ENCODE measurements at regions not wholly inside any gene's neighbourhood (a gene's known extent, or its start where the extent isn't known, plus 50 kb on each side); places are given as distances from the start of the nearest gene placed in this dataset.

GRCh38 chr18:24817587-24818371 lies 357.3 kb downstream of the HRH4 start:
- DNase-seq (ENCODE audit: insufficient read length, low spot score), result no peak
- FAIRE-seq, result no peak

GRCh38 chr18:24818441-24818840 lies 358.0 kb downstream of the HRH4 start:
- FAIRE-seq (no peak), DNase-seq (ENCODE audit: insufficient read length, low spot score) (no peak)

GRCh38 chr18:24819141-24819890 lies 358.9 kb downstream of the HRH4 start:
- no peak for DNase-seq (ENCODE audit: insufficient read length, low spot score)
- no peak for FAIRE-seq

- no peak for FAIRE-seq
- DNase-seq (ENCODE audit: insufficient read length, low spot score), result no peak
Observed at GRCh38 chr18:24825397-24825796, 365.0 kb downstream of the HRH4 start.

- DNase-seq (ENCODE audit: insufficient read length, low spot score) (no peak), FAIRE-seq (no peak)
Observed at GRCh38 chr18:24826605-24827004, 366.2 kb downstream of the HRH4 start.

GRCh38 chr18:24827501-24827900 lies 367.1 kb downstream of the HRH4 start:
- DNase-seq (ENCODE audit: insufficient read length, low spot score) (no peak), FAIRE-seq (no peak)

GRCh38 chr18:24831081-24831480 lies 370.6 kb downstream of the HRH4 start:
- no peak for FAIRE-seq
- no peak for DNase-seq (ENCODE audit: insufficient read length, low spot score)

- FAIRE-seq (no peak), DNase-seq (ENCODE audit: insufficient read length, low spot score) (no peak)
Observed at GRCh38 chr18:24831871-24832665, 371.6 kb downstream of the HRH4 start.

GRCh38 chr18:24835751-24836150 lies 375.3 kb downstream of the HRH4 start:
- no peak for DNase-seq (ENCODE audit: insufficient read length, low spot score)
- no peak for FAIRE-seq

GRCh38 chr18:24837066-24837465 lies 376.6 kb downstream of the HRH4 start:
- no peak for FAIRE-seq

GRCh38 chr18:24840051-24840450 lies 379.6 kb downstream of the HRH4 start:
- FAIRE-seq, result no peak

More at GRCh38 chr18:24837066-24837465, 376.6 kb downstream of the HRH4 start:
- DNase-seq (ENCODE audit: insufficient read length, low spot score), result no peak

GRCh38 chr18:24840640-24841039 lies 380.2 kb downstream of the HRH4 start:
- peak; percentile 55 for FAIRE-seq
- no peak for DNase-seq (ENCODE audit: insufficient read length, low spot score)

More at GRCh38 chr18:24840051-24840450, 379.6 kb downstream of the HRH4 start:
- no peak for DNase-seq (ENCODE audit: insufficient read length, low spot score)

GRCh38 chr18:24841536-24841935 lies 381.1 kb downstream of the HRH4 start:
- FAIRE-seq, result no peak
- DNase-seq (ENCODE audit: insufficient read length, low spot score), result no peak

- DNase-seq (ENCODE audit: insufficient read length, low spot score) (no peak), FAIRE-seq (no peak)
Observed at GRCh38 chr18:24843123-24843522, 382.7 kb downstream of the HRH4 start.

- no peak for FAIRE-seq
- no peak for DNase-seq (ENCODE audit: insufficient read length, low spot score)
Observed at GRCh38 chr18:24846138-24846537, 385.7 kb downstream of the HRH4 start.

- DNase-seq (ENCODE audit: insufficient read length, low spot score) (no peak), FAIRE-seq (no peak)
Observed at GRCh38 chr18:24850532-24850931, 390.1 kb downstream of the HRH4 start.

- DNase-seq (ENCODE audit: insufficient read length, low spot score) (no peak), FAIRE-seq (no peak)
Observed at GRCh38 chr18:24853076-24853475, 392.6 kb downstream of the HRH4 start.

GRCh38 chr18:24860978-24861680 lies 400.7 kb downstream of the HRH4 start:
- no peak for FAIRE-seq
- DNase-seq (ENCODE audit: insufficient read length, low spot score), result no peak

- FAIRE-seq, result no peak
Observed at GRCh38 chr18:24862201-24862816, 401.9 kb downstream of the HRH4 start.

GRCh38 chr18:24868311-24868710 lies 407.9 kb downstream of the HRH4 start:
- FAIRE-seq (no peak), DNase-seq (ENCODE audit: insufficient read length, low spot score) (no peak)

More at GRCh38 chr18:24862201-24862816, 401.9 kb downstream of the HRH4 start:
- no peak for DNase-seq (ENCODE audit: insufficient read length, low spot score)

Data from HTR-8/SVneo (cell line).